HG03025 (cell line): ENCODE measurements at regions not wholly inside any gene's neighbourhood (a gene's known extent, or its start where the extent isn't known, plus 50 kb on each side); places are given as distances from the start of the nearest gene placed in this dataset.

Experiments used
- ATAC-seq: cut with Tn5 transposase; IDR thresholded peaks from one replicate; pipeline ENCODE4 v1.9.1; 2021; ENCODE audit warnings: mild to moderate bottlenecking, moderate library complexity; ENCODE audit not compliant: unreplicated experiment, low FRiP score

DNA sequence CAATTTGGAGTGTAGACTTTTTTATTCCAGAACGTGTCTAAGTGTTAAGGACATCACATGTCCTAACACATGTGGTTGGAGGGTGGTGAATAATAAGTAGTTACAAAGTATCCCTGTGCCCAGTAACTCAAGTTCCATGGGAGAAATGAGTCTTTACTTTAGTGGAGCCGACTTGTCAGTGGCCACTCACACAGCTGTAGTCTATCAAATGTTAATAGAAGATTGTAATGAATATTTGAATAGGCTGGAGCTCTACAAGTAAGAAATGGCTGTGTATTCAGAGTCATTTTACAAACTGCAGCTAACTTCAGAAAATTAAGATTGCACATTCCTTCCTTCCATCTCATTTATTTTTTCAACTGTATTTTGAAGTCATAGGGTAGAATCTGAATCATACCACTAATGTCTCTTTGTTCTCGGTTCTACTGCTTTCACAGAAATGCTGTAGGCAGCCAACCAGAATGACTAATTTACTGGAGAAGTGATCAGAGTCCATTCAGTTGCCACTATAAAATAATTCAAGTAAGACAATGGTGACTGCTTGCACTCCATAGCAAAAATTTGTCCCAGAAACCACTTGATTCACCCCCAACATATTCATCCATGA lies 394.8 kb downstream of the NR2F1-AS1 start:
- ATAC-seq, result no peak

DNA sequence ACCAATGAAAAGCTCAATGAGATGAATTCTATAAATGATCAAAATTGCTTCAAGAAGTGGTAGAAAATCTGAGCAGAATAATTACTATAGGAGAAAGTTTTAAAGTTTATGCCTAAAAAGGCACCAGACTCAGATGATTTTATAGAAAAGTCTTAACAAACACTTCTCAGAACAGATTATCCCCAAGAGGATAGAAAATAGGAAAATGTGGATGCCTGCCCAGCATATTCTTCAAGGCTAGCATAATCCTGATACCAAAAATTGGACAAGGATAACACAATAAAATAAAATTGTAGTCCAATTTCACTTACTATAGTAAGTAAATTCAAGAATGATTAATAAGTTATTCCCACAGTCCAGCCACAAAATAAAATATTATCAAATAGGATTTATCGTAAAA lies 397.0 kb downstream of the NR2F1-AS1 start:
- ATAC-seq, result no peak

- no peak for ATAC-seq
Observed at GRCh38 chr5:93179466-93179865, 401.6 kb downstream of the NR2F1-AS1 start.

- ATAC-seq, result no peak
Observed at GRCh38 chr5:93174930-93175329, 406.1 kb downstream of the NR2F1-AS1 start.

GRCh38 chr5:93165559-93165958 lies 415.5 kb downstream of the NR2F1-AS1 start:
- ATAC-seq, result no peak

- ATAC-seq, result no peak
Observed at GRCh38 chr5:93164690-93165089, 416.3 kb downstream of the NR2F1-AS1 start.

DNA sequence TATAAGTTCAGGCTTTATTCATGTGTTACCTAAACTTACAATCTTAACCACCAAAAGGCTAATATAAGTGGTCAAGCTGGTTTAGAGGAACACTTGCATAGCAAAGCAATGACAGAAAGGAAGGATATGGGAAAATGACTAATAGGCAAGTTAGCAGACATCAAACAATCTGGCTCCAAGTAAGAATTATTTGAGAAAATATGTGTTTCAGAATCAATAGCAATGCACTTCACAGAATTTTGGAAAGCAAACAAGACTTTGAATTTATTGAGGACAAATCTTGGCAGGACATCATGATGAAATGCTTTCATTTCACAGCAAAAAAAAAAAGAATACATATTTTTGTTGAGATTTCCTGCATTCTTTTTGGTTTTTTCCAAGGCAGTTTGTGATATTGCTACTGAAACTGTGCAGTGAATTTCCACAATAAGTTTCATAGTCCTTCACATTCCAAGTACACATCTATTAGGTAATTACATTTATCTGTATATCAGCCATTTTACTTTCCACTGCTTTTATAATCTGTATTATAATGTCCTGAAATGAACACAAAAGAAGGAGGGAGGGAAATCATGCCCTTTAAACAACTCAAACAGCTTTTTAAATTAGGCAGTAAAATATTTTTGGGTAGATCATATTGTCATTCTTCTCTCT lies 417.9 kb downstream of the NR2F1-AS1 start:
- ATAC-seq, result no peak

- no peak for ATAC-seq
Observed at GRCh38 chr5:93161661-93162654, 419.1 kb downstream of the NR2F1-AS1 start.

DNA sequence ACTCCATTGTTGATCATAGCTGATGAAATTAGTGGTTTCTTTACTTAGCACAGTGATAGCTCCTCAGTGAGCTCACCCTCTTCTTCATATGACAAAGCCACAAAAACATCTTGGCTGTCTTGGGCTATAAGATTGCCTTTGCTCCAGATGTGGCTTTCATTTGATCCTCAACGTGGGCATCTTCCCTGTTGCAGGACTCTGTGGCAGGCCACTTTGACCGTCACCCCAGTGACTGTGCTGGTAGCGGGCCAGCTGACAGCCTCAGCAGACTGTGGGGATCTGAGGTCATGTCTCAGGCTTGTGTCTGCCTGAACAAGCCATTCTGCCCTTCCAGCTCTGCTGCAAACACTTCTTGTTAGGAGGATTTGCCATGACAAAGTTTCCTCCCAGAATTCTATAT lies 422.2 kb downstream of the NR2F1-AS1 start:
- ATAC-seq, result no peak

- no peak for ATAC-seq
Observed at GRCh38 chr5:93156566-93156965, 424.5 kb downstream of the NR2F1-AS1 start.

GRCh38 chr5:93154535-93154934 lies 426.5 kb downstream of the NR2F1-AS1 start:
- ATAC-seq, result no peak

- no peak for ATAC-seq
Observed at GRCh38 chr5:93153461-93153860, 427.6 kb downstream of the NR2F1-AS1 start.

DNA sequence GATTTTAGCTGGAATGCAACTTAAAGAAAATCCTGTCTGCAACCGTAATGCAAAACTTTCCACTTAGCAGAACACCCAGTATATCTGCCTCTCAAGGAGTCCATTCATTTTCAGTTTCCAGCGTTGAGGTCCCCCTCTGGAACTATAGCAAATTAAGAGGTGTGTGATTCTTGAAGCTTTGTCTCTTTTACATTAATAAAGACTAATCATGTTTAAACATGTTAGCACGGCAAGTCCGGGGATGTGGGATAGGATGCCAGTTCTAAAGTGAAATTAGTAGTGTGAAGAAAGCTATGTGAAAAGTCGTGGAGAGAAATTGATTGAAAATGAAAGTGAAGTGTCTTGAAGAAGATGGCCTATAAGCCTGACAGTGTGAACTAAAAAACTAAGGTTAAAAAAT lies 429.1 kb downstream of the NR2F1-AS1 start:
- no peak for ATAC-seq

GRCh38 chr5:93151121-93151520 lies 429.9 kb downstream of the NR2F1-AS1 start:
- ATAC-seq, result no peak

- ATAC-seq, result no peak
Observed at GRCh38 chr5:93150311-93151012, 430.6 kb downstream of the NR2F1-AS1 start.

DNA sequence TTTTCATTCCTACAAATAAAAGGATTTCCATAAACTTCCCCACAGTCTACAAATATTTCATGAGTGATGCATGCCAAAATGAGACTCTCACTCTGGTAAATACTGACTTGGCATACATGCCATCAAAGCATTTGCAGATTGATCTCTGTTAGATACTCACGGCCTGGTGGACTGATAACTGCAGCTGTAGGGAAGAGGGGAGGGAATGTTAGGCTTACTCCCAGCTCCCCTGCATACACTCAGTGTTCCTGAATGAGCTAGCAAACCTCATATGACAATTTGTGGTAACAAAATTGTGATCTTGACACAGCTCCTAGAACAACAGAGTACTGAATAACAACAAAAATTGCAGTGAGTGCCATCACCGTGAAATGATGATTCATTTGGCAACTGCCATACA lies 435.3 kb downstream of the NR2F1-AS1 start:
- no peak for ATAC-seq

DNA sequence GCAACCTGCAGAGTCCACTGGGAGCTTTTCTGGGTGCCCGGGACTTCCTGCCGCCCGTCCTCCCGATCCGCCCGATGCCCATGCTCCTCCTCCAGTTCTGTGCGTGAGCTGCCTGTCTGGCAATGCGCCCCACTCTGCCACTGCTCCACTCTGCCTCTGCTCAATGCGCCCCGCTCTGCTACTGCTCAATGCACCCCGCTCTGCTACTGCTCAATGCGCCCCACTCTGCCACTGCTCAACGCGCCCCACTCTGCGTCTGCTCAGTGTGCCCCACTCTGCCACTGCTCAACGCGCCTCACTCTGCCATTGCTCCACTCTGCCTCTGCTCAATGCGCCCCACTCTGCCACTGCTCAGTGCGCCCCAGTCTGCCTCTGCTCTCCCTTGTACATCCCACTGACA lies 436.0 kb downstream of the NR2F1-AS1 start:
- no peak for ATAC-seq

- ATAC-seq, result no peak
Observed at GRCh38 chr5:93141969-93142368, 439.1 kb downstream of the NR2F1-AS1 start.

GRCh38 chr5:93130624-93131490 lies 450.2 kb downstream of the NR2F1-AS1 start:
- no peak for ATAC-seq

DNA sequence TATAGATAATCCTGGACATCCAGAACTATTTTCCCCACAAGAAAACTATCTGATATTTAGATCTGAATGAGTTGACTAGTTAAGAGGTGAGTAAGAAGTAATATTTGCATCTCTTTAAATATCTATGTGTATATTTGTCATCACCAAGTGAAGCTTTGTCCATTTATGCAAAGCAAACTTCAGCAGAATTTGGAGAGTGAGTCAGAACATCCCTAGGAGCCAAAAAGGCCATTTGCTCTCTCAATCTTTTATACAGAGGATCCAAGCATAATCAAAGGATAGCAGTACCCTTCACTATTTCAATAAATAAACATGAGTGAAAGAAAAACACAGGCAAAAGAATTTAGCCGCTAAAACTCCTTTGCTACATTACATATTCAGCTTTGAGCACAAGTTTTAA lies 454.4 kb downstream of the NR2F1-AS1 start:
- ATAC-seq, result no peak
